NCI-H1048 (cell line): ENCODE measurements at regions not wholly inside any gene's neighbourhood (a gene's known extent, or its start where the extent isn't known, plus 50 kb on each side); places are given as distances from the start of the nearest gene placed in this dataset.

Source experiments
- DNase-seq: peaks from one replicate; lab custom pipeline; 2025; lab: John Stamatoyannopoulos, UW

GRCh38 chr5:24368115-24368514 is 276.7 kb downstream of the CDH10 start:
- DNase-seq = no peak

- DNase-seq = no peak
Observed at GRCh38 chr5:24376210-24376609, 268.6 kb downstream of the CDH10 start.

GRCh38 chr5:24376616-24377015 is 268.2 kb downstream of the CDH10 start:
- no peak for DNase-seq

DNA sequence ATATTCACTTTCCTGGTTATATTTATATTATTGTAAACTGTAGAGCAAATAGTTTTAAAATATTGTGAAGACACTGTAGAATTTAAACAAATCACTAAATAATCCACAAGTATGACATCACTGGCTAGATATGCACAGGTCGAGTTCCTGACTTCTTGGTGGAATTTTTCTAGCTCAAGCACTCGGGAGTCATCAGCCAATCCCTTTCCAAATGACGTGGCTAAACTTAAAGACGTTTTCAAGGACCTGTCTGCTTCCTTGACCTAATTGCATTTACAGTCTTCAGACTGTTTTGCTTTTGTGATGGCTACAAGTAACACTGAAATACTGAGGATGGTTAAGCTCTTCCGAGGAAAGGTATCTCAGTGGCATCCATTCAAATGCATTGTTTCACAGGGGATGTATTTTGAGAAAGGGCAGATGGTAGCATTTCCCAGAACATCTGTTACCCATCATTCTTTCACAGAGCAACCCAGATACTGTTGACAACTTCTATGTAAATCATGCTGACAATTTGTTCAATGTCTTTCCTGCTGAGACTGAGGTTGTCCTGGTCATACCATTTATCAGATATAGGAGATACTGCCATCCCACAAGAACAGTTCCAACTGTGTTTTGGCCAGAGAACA is 262.8 kb downstream of the CDH10 start:
- DNase-seq = no peak

- no peak for DNase-seq
Observed at GRCh38 chr5:24385070-24385469, 259.7 kb downstream of the CDH10 start.

DNA sequence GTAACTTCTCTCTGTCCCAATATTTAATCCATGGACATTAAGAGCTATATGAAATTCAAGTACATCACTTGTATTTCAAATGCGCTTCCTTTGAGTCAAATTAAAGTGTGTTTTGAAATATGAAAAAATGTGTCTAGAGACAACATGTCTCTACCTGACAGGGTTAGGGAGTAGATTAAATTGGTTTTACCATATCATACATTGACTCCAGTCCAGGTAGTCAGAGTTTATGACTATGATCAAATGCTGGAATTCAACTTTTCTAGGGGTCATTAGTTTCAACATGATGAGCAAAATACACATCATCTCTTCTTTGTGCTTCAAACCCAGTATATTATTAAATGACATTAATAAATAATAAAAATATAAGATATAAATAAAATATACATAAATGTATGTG is 259.2 kb downstream of the CDH10 start:
- no peak for DNase-seq

DNA sequence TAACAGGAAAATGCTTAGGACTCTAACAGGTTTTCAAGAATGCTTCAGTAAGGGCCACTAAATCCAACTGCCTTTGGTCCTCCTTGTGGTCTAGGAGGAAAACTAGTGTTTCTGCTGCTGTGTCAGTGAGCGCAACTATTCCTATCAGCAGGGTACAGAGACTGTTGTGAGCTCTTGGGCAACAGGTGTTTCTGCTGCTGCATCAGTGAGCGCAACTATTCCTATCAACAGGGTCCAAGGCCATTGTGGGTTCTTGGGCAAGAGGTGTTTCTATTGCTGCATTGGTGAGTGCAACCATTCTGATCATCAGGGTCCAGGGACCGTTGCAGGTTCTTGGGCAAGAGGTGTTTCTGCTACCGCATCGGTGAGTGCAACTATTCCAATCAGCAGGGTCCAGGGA is 256.3 kb downstream of the CDH10 start:
- no peak for DNase-seq

DNA sequence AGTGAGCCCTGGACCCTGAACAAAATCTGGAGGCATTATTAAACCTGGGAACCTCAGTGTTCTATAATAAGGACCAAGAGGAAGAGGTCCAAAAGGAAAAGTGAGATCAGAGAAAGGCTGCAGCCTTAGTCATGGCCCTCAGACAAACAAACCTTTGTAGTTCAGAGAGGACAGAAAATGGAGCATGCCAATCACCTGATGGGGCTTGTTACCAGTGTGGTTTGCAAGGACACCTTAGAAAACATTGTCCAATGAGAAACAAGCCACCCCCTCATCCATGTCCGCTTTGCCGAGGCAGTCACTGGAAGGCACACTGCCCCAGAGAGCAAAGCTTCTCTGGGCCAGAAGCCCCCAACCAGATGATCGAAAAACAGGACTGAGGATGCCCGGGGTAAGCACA is 254.8 kb downstream of the CDH10 start:
- DNase-seq = no peak

DNA sequence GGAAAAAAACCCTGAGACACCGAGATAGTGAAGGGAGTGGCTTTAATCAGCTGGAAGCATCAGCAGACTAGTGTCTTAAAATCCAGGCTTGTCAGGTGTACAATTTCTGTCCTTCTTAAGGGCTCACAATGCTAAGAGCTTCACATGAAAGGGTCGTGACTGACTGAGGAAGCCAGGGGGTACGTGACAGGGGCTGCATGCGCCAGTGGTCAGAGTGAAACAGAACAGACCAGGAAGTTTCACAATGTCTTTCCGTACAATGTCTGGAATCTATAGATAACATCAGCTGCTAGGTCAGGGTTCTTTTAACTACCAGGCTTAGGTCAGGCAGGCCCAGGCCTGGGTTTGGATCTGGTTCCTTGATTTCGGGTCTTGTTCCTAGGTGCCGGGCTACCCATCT is 253.0 kb downstream of the CDH10 start:
- no peak for DNase-seq

DNA sequence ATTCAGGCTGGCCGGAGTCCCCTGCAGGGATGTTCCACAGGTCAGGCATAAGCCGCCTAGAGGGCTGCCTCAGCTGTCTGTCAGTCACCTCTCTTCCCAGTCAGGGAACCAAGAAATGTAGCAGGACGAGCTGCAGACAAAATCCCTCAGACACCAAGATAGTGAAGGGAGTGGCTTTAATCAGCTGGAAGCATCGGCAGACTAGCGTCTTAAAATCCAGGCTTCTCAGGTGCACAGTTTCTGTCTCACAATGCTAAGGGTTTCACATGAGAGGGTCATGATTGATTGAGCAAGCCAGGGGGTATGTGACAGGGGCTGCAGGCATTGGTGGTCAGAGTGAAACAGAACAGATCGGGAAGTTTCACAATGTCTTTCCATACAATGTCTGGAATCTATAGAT is 247.2 kb downstream of the CDH10 start:
- DNase-seq = no peak

GRCh38 chr5:24401773-24402172 is 243.0 kb downstream of the CDH10 start:
- no peak for DNase-seq

GRCh38 chr5:24407466-24407865 is 237.3 kb downstream of the CDH10 start:
- no peak for DNase-seq

DNA sequence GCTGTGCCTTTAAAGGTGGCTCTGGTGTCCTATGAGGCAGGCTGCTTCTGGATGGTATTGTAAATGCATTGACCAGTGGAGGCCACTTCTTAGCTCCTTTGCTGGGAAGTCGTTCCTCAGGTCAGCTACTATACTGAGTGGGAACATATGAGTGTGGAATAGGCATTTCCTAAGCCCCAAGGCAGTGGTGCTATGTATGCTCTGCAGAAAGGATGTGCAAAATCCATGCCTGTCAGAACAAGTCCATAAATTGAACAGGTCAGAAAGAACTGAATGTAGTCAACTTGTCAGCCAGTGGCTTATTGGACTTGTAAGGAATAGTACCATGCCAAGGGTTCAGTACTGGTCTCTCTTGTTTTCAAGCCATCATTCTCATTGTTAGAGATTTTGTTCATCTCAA is 216.4 kb downstream of the CDH10 start:
- DNase-seq = no peak

DNA sequence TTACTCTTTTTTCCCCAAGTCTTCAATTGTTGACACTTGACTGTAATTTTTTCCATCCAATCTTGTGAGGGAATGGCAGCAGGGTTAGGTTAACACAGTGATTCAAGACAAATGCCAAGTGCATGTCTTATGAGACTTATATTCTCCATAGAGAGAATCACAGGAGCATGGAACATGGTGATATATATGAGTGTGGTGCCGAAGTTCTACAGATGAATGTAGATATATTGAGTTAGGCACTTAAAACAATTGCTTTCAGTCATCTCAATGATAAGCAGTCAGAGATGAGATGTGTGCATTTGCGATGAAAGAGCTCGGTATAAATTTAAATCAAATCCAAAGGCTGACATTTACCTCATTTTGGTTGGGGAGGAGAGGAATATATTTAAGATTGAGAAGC is 211.2 kb downstream of the CDH10 start:
- DNase-seq = no peak
